Upper lobe of right lung (tissue), 1 donor: ENCODE measurements at regions not wholly inside any gene's neighbourhood (a gene's known extent, or its start where the extent isn't known, plus 50 kb on each side); places are given as distances from the start of the nearest gene placed in this dataset.

ENCODE experiments used
- ATAC-seq: fragments of 200-7000 bp; cut with Tn5 transposase; one replicate; pipeline ENCODE4 v1.9.1; 2020; ENCODE audit warnings: mild to moderate bottlenecking, moderate library complexity
- DNase-seq: peaks from one replicate; pipeline ENCODE4 v3.0.0-alpha.2; 2020
- H3K27ac ChIP-seq: fragments of 200-600 bp; one replicate; pipeline ENCODE4 v1.8.0; 2022
- H3K27me3 ChIP-seq: fragments of 200-600 bp; one replicate; pipeline ENCODE4 v1.8.0; 2022; ENCODE audit warnings: mild to moderate bottlenecking
- H3K36me3 ChIP-seq: fragments of 200-600 bp; one replicate; pipeline ENCODE4 v1.8.0; 2022
- H3K4me1 ChIP-seq: fragments of 200-600 bp; one replicate; pipeline ENCODE4 v1.8.0; 2022
- H3K4me3 ChIP-seq: fragments of 200-600 bp; one replicate; pipeline ENCODE4 v1.8.0; 2022; ENCODE audit warnings: mild to moderate bottlenecking
- H3K9me3 ChIP-seq: fragments of 200-600 bp; one replicate; pipeline ENCODE4 v1.8.0; 2022
- intact Hi-C: fragments of 100-400 bp; cut with DNase I; formaldehyde crosslinking; loops from one replicate; pipeline ENCODE4 v1.11.0; 2022
- TF ChIP-seq, protein P1 (sequence below): fragments of 200-600 bp; IDR thresholded peaks from one replicate; pipeline ENCODE4 v1.8.0; 2022; ENCODE audit warnings: antibody characterized with exemption
- donor health status: DM: no; HTN: yes; CAD: no; lungs with severe emphysema.

DNA sequence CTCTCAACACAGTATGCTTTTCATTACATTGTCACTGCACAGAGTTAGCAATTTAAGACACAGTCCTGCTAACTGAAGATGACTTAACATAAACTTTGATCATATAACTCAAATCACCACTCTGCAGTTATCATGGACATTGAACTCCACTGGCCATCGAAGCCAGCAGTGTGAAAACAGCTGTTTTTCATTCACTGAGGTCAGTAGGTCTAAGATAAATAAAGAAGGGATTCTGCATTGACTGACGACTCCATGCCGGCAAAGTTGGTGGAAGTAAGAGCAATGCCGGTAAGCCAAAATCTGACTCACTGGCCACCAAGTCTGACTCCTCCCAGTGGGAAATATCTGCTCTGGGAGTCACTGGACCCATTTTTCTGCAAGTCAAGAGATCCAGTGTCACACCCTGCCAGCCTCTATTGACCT is 449.9 kb upstream of the ANKRD30A start:
- TF ChIP-seq, protein P1, sequence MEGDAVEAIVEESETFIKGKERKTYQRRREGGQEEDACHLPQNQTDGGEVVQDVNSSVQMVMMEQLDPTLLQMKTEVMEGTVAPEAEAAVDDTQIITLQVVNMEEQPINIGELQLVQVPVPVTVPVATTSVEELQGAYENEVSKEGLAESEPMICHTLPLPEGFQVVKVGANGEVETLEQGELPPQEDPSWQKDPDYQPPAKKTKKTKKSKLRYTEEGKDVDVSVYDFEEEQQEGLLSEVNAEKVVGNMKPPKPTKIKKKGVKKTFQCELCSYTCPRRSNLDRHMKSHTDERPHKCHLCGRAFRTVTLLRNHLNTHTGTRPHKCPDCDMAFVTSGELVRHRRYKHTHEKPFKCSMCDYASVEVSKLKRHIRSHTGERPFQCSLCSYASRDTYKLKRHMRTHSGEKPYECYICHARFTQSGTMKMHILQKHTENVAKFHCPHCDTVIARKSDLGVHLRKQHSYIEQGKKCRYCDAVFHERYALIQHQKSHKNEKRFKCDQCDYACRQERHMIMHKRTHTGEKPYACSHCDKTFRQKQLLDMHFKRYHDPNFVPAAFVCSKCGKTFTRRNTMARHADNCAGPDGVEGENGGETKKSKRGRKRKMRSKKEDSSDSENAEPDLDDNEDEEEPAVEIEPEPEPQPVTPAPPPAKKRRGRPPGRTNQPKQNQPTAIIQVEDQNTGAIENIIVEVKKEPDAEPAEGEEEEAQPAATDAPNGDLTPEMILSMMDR = no peak
- intact Hi-C loops = no loop called here
- no peak for DNase-seq
- Histone ChIP-seq H3K27ac (no peak overlapping the region), H3K4me1 (no peaks in the 10 kb centered on the region), H3K36me3 (no peaks in the 10 kb centered on the region), H3K27me3 (no peaks in the 10 kb centered on the region), H3K9me3 (no peaks in the 10 kb centered on the region), H3K4me3 (no peak overlapping the region)
- ATAC-seq = no peak

DNA sequence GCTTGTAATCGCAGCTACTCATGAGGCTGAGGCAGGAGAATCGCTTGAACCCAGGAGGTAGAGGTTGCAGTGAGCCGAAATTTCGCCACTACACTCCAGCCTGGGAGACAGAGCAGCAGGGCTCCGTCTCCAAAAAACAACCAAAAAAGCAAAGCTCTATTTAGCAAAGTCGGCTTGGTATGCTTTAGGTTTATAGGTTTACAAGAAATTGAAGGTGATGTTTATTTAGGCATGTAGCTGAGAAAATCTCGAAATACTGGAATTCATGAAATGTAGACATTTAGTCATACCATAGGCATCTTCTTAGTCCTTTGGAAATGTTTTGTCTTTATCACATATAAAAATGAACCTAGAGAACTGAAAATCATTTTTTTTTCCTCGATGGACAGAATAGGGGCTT is 453.8 kb upstream of the ANKRD30A start:
- no peaks in the 10 kb centered on the region for H3K27me3 ChIP-seq
- no peaks in the 10 kb centered on the region for H3K9me3 ChIP-seq
- ATAC-seq (no peak), DNase-seq (no peak)
- intact Hi-C loops = no loop called here
- H3K4me3 ChIP-seq = no peak overlapping the region
- H3K36me3 ChIP-seq = no peaks in the 10 kb centered on the region
- TF ChIP-seq, protein P1 = no peak
- H3K27ac ChIP-seq = no peak overlapping the region
- no peaks in the 10 kb centered on the region for H3K4me1 ChIP-seq

DNA sequence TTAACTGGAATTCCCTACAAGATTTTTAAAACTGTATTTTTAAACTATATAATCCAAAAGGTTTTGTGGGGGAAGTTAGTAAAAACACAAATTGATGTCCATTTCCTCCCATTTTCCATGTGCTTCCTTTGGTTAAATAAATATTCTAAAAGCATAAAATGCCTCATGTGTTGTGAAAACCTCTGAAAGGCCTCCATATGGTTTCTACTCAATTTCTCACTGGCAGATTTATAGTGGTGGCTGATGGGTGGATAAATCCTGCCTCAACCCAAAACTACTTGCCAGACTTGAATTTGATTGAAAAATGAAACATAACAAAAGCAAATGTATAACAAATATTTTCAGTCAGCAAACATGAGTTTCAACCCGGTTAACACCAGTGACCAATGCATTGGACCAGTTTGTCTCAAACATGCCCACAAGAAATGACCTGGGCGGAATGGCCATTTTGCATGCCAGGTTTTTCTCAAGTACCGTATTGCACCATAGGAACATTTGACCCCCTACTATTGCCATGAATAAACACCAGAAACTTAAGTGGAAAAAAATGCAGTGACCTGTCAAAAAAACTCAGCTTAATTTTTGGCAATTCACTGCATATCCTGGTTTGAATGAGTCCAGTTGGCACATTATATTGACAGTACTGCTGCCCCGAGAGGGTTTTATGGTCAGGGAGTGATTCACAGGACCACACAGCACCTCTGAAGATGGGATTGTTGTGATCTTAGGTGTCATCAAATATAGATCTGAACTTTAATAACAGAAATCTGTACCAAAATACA is 454.6 kb upstream of the ANKRD30A start:
- no peaks in the 10 kb centered on the region for H3K36me3 ChIP-seq
- no peaks in the 10 kb centered on the region for H3K27me3 ChIP-seq
- H3K4me1 ChIP-seq = no peaks in the 10 kb centered on the region
- intact Hi-C loops = no loop called here
- TF ChIP-seq, protein P1 = no peak
- H3K9me3 ChIP-seq = no peaks in the 10 kb centered on the region
- no peak overlapping the region for H3K27ac ChIP-seq
- ATAC-seq = no peak
- no peak for DNase-seq
- H3K4me3 ChIP-seq = no peak overlapping the region

DNA sequence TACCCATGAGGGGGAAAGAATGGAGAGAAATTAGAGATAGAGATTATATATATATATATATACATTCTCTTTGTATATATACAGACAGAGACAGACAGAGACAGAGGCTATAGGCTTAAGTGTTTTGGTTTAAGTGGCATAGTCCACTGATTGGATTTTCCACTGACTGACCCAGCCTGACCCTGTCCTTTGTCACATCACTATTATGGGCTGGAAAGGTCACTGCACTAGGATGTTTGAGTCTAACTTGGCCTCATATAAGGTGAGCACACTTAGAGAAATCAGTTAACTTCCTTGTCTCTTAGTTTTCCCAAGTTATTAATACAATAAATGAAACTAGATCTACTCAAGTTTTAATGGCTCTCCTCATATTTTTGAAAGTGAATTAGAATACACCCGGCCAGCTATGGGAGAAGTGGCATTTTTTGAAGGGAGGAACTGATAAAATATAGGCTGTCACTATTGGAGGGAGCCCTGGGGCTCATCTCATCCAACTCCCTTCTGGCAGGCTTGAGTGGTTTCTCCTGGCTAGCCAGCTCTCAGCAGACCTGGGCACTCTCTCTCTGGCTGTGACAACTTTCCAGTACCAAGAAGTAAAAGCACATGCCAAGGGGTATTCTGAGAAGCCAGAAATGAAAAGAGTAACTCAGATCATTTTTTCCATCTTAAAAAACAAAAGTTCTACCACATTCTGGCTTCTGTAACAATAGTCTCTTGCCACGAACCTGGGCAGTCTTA is 455.6 kb upstream of the ANKRD30A start:
- intact Hi-C loops = no loop called here
- Histone ChIP-seq H3K4me1 (no peaks in the 10 kb centered on the region), H3K4me3 (no peak overlapping the region), H3K27me3 (no peaks in the 10 kb centered on the region), H3K27ac (no peak overlapping the region), H3K36me3 (no peaks in the 10 kb centered on the region), H3K9me3 (no peaks in the 10 kb centered on the region)
- ATAC-seq (no peak), DNase-seq (no peak)
- TF ChIP-seq, protein P1 = no peak

DNA sequence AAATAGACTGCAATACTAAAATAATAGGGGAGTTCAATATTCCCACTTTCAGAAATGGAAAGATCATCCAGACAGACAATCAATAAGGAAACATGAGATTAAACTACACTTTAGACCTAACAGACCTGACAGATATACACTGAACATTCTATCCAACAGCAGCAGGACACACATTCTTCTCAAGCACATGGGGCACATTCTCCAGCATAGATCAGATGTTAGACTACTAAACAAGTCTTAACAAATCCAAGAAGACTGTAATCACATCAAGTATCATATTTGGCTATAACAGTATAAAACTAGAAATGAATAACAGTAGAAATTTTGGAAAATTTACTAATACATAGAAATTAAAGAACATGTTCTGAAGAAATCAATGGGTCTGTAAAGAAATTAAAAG is 458.9 kb upstream of the ANKRD30A start:
- Histone ChIP-seq H3K4me1 (no peaks in the 10 kb centered on the region), H3K27me3 (no peaks in the 10 kb centered on the region), H3K9me3 (no peaks in the 10 kb centered on the region), H3K27ac (no peak overlapping the region), H3K4me3 (no peak overlapping the region), H3K36me3 (no peaks in the 10 kb centered on the region)
- DNase-seq (no peak), ATAC-seq (no peak)
- intact Hi-C loops = no loop called here
- TF ChIP-seq, protein P1 = no peak
